ENCODE measurements at regions not wholly inside any gene's neighbourhood (a gene's known extent, or its start where the extent isn't known, plus 50 kb on each side); places are given as distances from the start of the nearest gene placed in this dataset.

DNA sequence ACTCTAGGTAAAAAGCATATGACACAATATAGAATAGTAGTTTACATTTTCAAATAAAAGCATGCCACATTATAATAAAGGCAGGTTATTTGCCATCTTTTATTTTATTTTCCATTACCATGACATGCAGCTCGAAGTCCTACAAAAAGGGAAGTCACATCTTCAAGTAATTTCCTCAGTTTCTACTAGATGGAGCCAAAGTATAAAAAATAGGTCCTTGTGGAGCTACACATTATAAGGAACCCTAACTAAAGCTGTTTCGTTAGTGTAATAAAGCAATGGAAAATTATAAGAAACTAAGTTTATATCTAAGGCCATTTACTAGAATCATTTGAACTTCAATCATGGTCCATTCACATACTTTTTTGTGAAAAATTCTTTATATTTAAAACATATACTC is 674.5 kb downstream of the KCNJ3 start:
- TF ChIP-seq, protein P1, sequence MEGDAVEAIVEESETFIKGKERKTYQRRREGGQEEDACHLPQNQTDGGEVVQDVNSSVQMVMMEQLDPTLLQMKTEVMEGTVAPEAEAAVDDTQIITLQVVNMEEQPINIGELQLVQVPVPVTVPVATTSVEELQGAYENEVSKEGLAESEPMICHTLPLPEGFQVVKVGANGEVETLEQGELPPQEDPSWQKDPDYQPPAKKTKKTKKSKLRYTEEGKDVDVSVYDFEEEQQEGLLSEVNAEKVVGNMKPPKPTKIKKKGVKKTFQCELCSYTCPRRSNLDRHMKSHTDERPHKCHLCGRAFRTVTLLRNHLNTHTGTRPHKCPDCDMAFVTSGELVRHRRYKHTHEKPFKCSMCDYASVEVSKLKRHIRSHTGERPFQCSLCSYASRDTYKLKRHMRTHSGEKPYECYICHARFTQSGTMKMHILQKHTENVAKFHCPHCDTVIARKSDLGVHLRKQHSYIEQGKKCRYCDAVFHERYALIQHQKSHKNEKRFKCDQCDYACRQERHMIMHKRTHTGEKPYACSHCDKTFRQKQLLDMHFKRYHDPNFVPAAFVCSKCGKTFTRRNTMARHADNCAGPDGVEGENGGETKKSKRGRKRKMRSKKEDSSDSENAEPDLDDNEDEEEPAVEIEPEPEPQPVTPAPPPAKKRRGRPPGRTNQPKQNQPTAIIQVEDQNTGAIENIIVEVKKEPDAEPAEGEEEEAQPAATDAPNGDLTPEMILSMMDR (IDR thresholded peaks at IDR 0.05; ENCODE audit: unreplicated experiment in 3 of 3) = peak; percentile 35 to 65 (median 44)
- Mint-ChIP-seq H3K9me3 (no peaks in the 10 kb centered on the region), H3K27me3 (ENCODE audit: low read depth) (no peaks in the 10 kb centered on the region), H3K27ac (no peak overlapping the region), H3K4me3 (no peak overlapping the region), H3K36me3 (ENCODE audit: low read depth) (no peaks in the 10 kb centered on the region), H3K4me1 (no peaks in the 10 kb centered on the region)

- Mint-ChIP-seq H3K9me3 (no peaks in the 10 kb centered on the region), H3K4me3 (no peak overlapping the region), H3K36me3 (ENCODE audit: low read depth) (no peaks in the 10 kb centered on the region), H3K27me3 (ENCODE audit: low read depth) (no peaks in the 10 kb centered on the region), H3K27ac (no peak overlapping the region), H3K4me1 (no peaks in the 10 kb centered on the region)
- TF ChIP-seq, protein P1 (IDR thresholded peaks at IDR 0.05; ENCODE audit: unreplicated experiment in 3 of 3) = peak; percentile 28 to 46 (median 29)
These were observed 670.4 kb downstream of the KCNJ3 start for GRCh38 chr2:155368934-155369333.

DNA sequence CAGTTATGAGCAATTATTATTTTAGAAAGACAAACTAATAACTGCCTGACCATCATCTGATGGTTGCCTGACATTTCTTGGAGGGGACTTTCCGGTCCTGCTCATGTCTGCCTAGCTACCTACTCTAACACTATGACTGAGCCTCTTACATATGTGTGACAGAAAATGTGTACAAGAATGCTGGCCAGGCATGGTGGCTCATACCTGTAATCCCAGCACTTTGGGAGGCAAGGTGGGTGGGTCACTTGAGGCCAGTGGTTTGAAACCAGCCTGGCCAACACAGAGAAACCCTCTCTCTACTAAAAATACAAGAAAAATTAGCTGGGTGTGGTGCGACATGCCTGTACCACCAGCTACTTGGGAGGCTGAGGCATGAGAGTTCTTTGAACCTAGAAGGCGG is 666.3 kb downstream of the KCNJ3 start:
- no peak overlapping the region for H3K4me3 Mint-ChIP-seq
- no peaks in the 10 kb centered on the region for H3K4me1 Mint-ChIP-seq
- no peak overlapping the region for H3K27ac Mint-ChIP-seq
- TF ChIP-seq, protein P1 (IDR thresholded peaks at IDR 0.05; ENCODE audit: unreplicated experiment in 3 of 3) = no peak
- H3K36me3 Mint-ChIP-seq (ENCODE audit: low read depth) = no peaks in the 10 kb centered on the region
- H3K9me3 Mint-ChIP-seq = peaks cover 2% of the 10 kb centered on the region
- no peaks in the 10 kb centered on the region for H3K27me3 Mint-ChIP-seq (ENCODE audit: low read depth)

- no peak overlapping the region for H3K27ac Mint-ChIP-seq
These were observed 664.9 kb downstream of the KCNJ3 start for GRCh38 chr2:155363349-155363888.

GRCh38 chr2:155357172-155357571 is 658.7 kb downstream of the KCNJ3 start:
- Mint-ChIP-seq H3K4me3 (no peak overlapping the region), H3K27ac (no peak overlapping the region), H3K36me3 (ENCODE audit: low read depth) (no peaks in the 10 kb centered on the region), H3K9me3 (peaks cover 7% of the 10 kb centered on the region), H3K4me1 (no peaks in the 10 kb centered on the region), H3K27me3 (ENCODE audit: low read depth) (no peaks in the 10 kb centered on the region)
- TF ChIP-seq, protein P1 (IDR thresholded peaks at IDR 0.05; ENCODE audit: unreplicated experiment in 3 of 3) = no peak

More at GRCh38 chr2:155363349-155363888, 664.9 kb downstream of the KCNJ3 start:
- Mint-ChIP-seq H3K4me3 (no peak overlapping the region), H3K9me3 (peaks cover 5% of the 10 kb centered on the region), H3K27me3 (ENCODE audit: low read depth) (no peaks in the 10 kb centered on the region), H3K4me1 (no peaks in the 10 kb centered on the region), H3K36me3 (ENCODE audit: low read depth) (no peaks in the 10 kb centered on the region)
- TF ChIP-seq, protein P1 (IDR thresholded peaks at IDR 0.05; ENCODE audit: unreplicated experiment in 3 of 3) = no peak

DNA sequence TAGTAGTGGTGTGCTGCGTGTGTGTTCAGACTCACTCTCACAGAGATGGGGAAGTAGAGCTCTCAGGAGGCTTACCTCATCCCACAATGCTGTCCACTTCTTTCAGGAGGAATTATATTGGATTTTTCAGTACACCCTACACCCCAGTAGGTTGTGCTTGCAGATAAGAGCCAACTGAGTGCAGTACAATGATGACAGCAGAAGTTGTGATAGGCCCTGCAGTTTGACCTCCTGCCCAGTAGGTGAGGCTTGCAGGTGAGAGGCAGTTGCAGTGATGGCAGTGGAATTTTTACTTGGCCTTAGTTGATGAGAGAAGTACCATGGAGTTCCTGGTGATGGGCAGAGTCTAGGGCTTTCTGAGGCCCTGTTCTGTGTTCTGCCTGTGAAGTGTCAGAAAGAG is 657.8 kb downstream of the KCNJ3 start:
- TF ChIP-seq, protein P1 (IDR thresholded peaks at IDR 0.05; ENCODE audit: unreplicated experiment in 3 of 3) = no peak
- Mint-ChIP-seq H3K27ac (no peak overlapping the region), H3K9me3 (peaks cover 7% of the 10 kb centered on the region), H3K36me3 (ENCODE audit: low read depth) (no peaks in the 10 kb centered on the region), H3K4me3 (no peak overlapping the region), H3K4me1 (no peaks in the 10 kb centered on the region), H3K27me3 (ENCODE audit: low read depth) (no peaks in the 10 kb centered on the region)
